ENCODE measurements at regions not wholly inside any gene's neighbourhood (a gene's known extent, or its start where the extent isn't known, plus 50 kb on each side); places are given as distances from the start of the nearest gene placed in this dataset.

DNA sequence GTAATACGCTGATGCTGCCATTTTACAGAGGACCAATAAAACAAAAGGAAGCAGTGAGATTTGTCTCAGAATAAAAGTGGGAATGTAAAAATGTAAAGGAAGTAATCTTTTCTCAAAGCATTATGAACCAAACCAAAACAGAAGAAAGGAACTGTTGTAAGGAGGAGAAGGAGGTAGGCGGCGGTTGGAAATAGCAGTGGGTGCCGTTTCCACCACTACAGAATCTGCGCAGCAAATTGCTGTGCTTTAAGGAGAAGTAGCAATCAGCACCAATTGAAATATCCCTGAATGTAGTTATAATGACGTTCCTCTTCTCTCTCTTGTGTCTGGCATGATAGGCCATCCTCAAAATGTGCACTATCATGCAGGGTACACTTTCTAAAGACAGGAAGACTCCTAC is 455.1 kb upstream of the TLE4 start:
- no peak for TF ChIP-seq CTCF (IDR thresholded peaks at IDR 0.05)
- TF ChIP-seq POLR2A (IDR thresholded peaks at IDR 0.05): no peak

Measured in breast epithelium (tissue), 3 donors.